Endothelial cell of umbilical vein (primary cell): ENCODE measurements at regions not wholly inside any gene's neighbourhood (a gene's known extent, or its start where the extent isn't known, plus 50 kb on each side); places are given as distances from the start of the nearest gene placed in this dataset.

Source experiments
- BruUV-seq: library from RNA; stranded (reverse); fragments of 400-500 nt; replicated peaks from 2 replicates; lab custom pipeline; 2021; lab: Mats Ljungman, UMichigan
- CTCF ChIA-PET: fragments of 300-600, 350-600 bp; sonication (Branson Sonifier 250); formaldehyde crosslinking; loops from one replicate; lab custom pipeline; 2021; ENCODE audit warnings: antibody characterized with exemption, inconsistent platforms; lab: Charles Lee
- POLR2A ChIA-PET: fragments of 300-600, 350-600 bp; sonication (Branson Sonifier 250); formaldehyde crosslinking; loops from one replicate; lab custom pipeline; 2021; ENCODE audit warnings: antibody characterized with exemption, inconsistent platforms; lab: Charles Lee
- DNase-seq: peaks from one replicate; pipeline ENCODE4 v3.0.0-alpha.2; 2011; ENCODE audit warnings: low read depth, low spot score
- FAIRE-seq: peaks from 2 replicates; lab custom pipeline; 2011; peaks lifted over from hg19 to GRCh38; lab: Jason Lieb, UNC
- H2AFZ ChIP-seq: 2 replicates; pipeline ENCODE4 v1.6.0; 2012; ENCODE audit warnings: low read depth, low read length, control low read depth, inconsistent platforms
- H3K27ac ChIP-seq: 2 replicates; pipeline ENCODE4 v1.5.1; 2011; ENCODE audit warnings: low read depth, mild to moderate bottlenecking, control low read depth, low read length, moderate library complexity; ENCODE audit not compliant: insufficient read depth
- H3K27me3 ChIP-seq, 2 experiments: 2 replicates each; pipeline versions ENCODE4 v1.6.0 to v1.6.1; 2011; ENCODE audit warnings: low read length in 2 of 2, mixed read lengths in 1 of 2; ENCODE audit not compliant: control insufficient read depth in 2 of 2, insufficient read depth in 2 of 2
- H3K36me3 ChIP-seq, 2 experiments: 2 replicates in 1 of 2; 3 replicates in 1 of 2; pipeline ENCODE4 v1.5.1; 2011; ENCODE audit warnings: low read length in 2 of 2, mild to moderate bottlenecking in 1 of 2, moderate library complexity in 1 of 2; ENCODE audit not compliant: control insufficient read depth in 2 of 2, insufficient read depth in 2 of 2; ENCODE audit errors: extremely low read depth in 1 of 2
- H3K4me1 ChIP-seq: 3 replicates; pipeline ENCODE4 v1.5.1; 2011; ENCODE audit warnings: mild to moderate bottlenecking, low read length; ENCODE audit not compliant: control insufficient read depth, insufficient read depth; ENCODE audit errors: extremely low read depth
- H3K4me2 ChIP-seq: 2 replicates; pipeline ENCODE4 v1.6.1; 2011; ENCODE audit warnings: low read length, control low read depth, mixed read lengths; ENCODE audit not compliant: insufficient read depth
- H3K4me3 ChIP-seq, 3 experiments: fragments of 200-600 bp in 1 of 3; sonication (generic), shearing (Covaris generic) in 1 of 3; replicated peaks in 1 of 3; 2 replicates each; pipeline ENCODE4 v1.5.1; 2011 to 2016; ENCODE audit warnings: control low read depth in 3 of 3, low read length in 3 of 3, mild to moderate bottlenecking in 2 of 3, inconsistent platforms in 1 of 3, low read depth in 1 of 3, moderate library complexity in 1 of 3; ENCODE audit not compliant: insufficient read depth in 1 of 3
- H3K79me2 ChIP-seq: 2 replicates; pipeline ENCODE4 v1.6.0; 2012; ENCODE audit warnings: low read length, inconsistent platforms; ENCODE audit not compliant: control insufficient read depth, insufficient read depth
- H3K9ac ChIP-seq: replicated peaks from 2 replicates; pipeline ENCODE3; 2011; ENCODE audit warnings: low read length, control low read depth; ENCODE audit not compliant: insufficient read depth; ENCODE audit errors: extremely low read depth
- H3K9me1 ChIP-seq: replicated peaks from 3 replicates; pipeline ENCODE4 v1.6.0; 2011; ENCODE audit warnings: mild to moderate bottlenecking, low read length; ENCODE audit not compliant: control insufficient read depth, insufficient read depth; ENCODE audit errors: extremely low read depth
- H3K9me3 ChIP-seq: replicated peaks from 2 replicates; pipeline ENCODE4 v1.5.1; 2012; ENCODE audit warnings: low read length, inconsistent platforms; ENCODE audit not compliant: control insufficient read depth, insufficient read depth
- H4K20me1 ChIP-seq: replicated peaks from 2 replicates; pipeline ENCODE3; 2011; ENCODE audit warnings: mild to moderate bottlenecking, low read length; ENCODE audit not compliant: control insufficient read depth, insufficient read depth; ENCODE audit errors: extremely low read depth
- CTCF ChIP-seq, 2 donors: IDR thresholded peaks; 1 replicate in 1 of 2; 2 replicates in 1 of 2; pipeline ENCODE4 v1.5.1; 2011; ENCODE audit warnings: low read length in 2 of 2, mild to moderate bottlenecking in 2 of 2, moderate library complexity in 2 of 2, control low read depth in 1 of 2, inconsistent platforms in 1 of 2, low read depth in 1 of 2; ENCODE audit not compliant: insufficient read depth in 1 of 2; ENCODE audit errors: extremely low read depth in 1 of 2
- EZH2 ChIP-seq: IDR thresholded peaks from 2 replicates; pipeline ENCODE4 v1.6.1; 2012; ENCODE audit warnings: borderline replicate concordance, low read depth, mild to moderate bottlenecking, moderate library complexity, low read length, inconsistent platforms; ENCODE audit not compliant: severe bottlenecking
- FOS ChIP-seq: IDR thresholded peaks from 2 replicates; pipeline ENCODE4 v1.6.1; 2011; ENCODE audit warnings: mild to moderate bottlenecking, low read length, moderate library complexity, borderline replicate concordance; ENCODE audit not compliant: insufficient read depth
- GATA2 ChIP-seq: IDR thresholded peaks from 2 replicates; pipeline ENCODE4 v1.7.0; 2011; ENCODE audit warnings: low read depth, mild to moderate bottlenecking, moderate library complexity, mixed read lengths, low read length; ENCODE audit not compliant: insufficient read length, insufficient read depth
- JUN ChIP-seq: IDR thresholded peaks from 2 replicates; pipeline ENCODE4 v1.6.1; 2011; ENCODE audit warnings: borderline replicate concordance, low read depth; ENCODE audit not compliant: insufficient read length, insufficient read depth
- MAX ChIP-seq: IDR thresholded peaks from 2 replicates; pipeline ENCODE4 v1.6.1; 2011; ENCODE audit not compliant: insufficient read depth, insufficient read length
- MYC ChIP-seq: IDR thresholded peaks from one replicate; pipeline ENCODE4 v1.6.1; 2011; ENCODE audit warnings: mild to moderate bottlenecking, low read depth, low read length
- POLR2A ChIP-seq: IDR thresholded peaks from 2 replicates; pipeline ENCODE4 v1.6.1; 2012; ENCODE audit warnings: low read depth, mild to moderate bottlenecking, control low read depth, low read length
- POLR2AphosphoS5 ChIP-seq: IDR thresholded peaks from 2 replicates; pipeline ENCODE4 v1.6.1; 2012; ENCODE audit warnings: low read depth, mild to moderate bottlenecking, control low read depth, low read length, moderate library complexity; ENCODE audit not compliant: insufficient read depth
- dilution Hi-C: fragments of 300-500 bp; cut with MboI; formaldehyde crosslinking; loops from one replicate; pipeline ENCODE4 v1.15.0; 2019; ENCODE audit warnings: low sequenced_read_pairs; ENCODE audit not compliant: extremely low pct_ligation_motif_present
- intact Hi-C: fragments of 100-400 bp; cut with micrococcal nuclease; formaldehyde crosslinking; loops from one replicate; pipeline ENCODE4 v1.10.0; 2022

- H3K36me3 ChIP-seq, result no peaks in the 10 kb centered on the region
- no peaks in the 10 kb centered on the region for H3K9me1 ChIP-seq
- POLR2A ChIA-PET, result no interaction called here
- H3K4me1 ChIP-seq, result peaks cover 8% of the 10 kb centered on the region
- CTCF ChIA-PET, result interaction anchor here (0.9 to 1.0 kb wide), 2 partner anchors 28 to 101 kb away, joined by 3 read pairs; no protein-coding TSS in a partner anchor
- TF ChIP-seq JUN (no peak), FOS (no peak), MAX (no peak), POLR2A (no peak), MYC (no peak), GATA2 (no peak), CTCF (IDR thresholded peaks at IDR 0.05; ENCODE audit: extremely low read depth in 1 of 2, insufficient read depth in 1 of 2, low read depth in 1 of 2, low read length in 2 of 2) (no peak), EZH2 (no peak), POLR2AphosphoS5 (no peak)
- FAIRE-seq (no peak), DNase-seq (no peak)
- no peak overlapping the region for H3K4me2 ChIP-seq
- H3K27me3 ChIP-seq, result no peaks in the 10 kb centered on the region
- no peaks in the 10 kb centered on the region for H3K79me2 ChIP-seq
- no peak overlapping the region for H3K4me3 ChIP-seq
- H3K9me3 ChIP-seq, result no peaks in the 10 kb centered on the region
- no TSS peak for BruUV-seq
- H3K9ac ChIP-seq, result no peak overlapping the region
- H3K27ac ChIP-seq, result no peak overlapping the region
- intact Hi-C loops (no loop called here), dilution Hi-C loops (no loop called here)
- H4K20me1 ChIP-seq, result no peaks in the 10 kb centered on the region
- no peak overlapping the region for H2AFZ ChIP-seq
These were observed 594.4 kb downstream of the QKI start for GRCh38 chr6:164008902-164009301.
